Stromal cell of bone marrow (primary cell): ENCODE measurements at regions not wholly inside any gene's neighbourhood (a gene's known extent, or its start where the extent isn't known, plus 50 kb on each side); places are given as distances from the start of the nearest gene placed in this dataset.
"Not testable (repeated sequence)": the region's sequence is repeated elsewhere in the genome, so short reads cannot be mapped to it uniquely, and the experiment has no call there.

Experiments used
- DNase-seq: peaks from one replicate; pipeline ENCODE4 v3.0.0-alpha.2; 2012; ENCODE audit warnings: low read depth

DNA sequence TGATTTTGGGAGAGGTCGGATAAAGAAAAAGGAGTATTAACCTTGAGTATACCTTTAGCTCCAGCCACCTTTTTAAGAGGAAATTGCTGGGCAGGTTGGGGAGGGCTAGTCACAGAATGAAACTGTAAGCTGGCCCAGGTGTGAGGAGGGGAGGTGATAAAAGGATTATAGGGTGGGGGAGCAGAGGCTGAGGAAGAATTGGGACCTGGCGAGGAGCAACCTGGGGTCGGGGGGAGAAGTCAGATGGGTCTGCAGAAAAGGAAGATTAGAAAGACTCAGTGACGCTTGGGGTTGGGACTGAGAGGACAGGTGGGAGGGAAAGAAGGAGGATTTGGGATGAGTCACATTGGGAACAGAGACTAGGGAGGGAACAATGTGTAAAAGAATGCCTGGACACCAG, 1548.5 kb upstream of the WWC1 start:
- DNase-seq = not testable (repeated sequence)

DNA sequence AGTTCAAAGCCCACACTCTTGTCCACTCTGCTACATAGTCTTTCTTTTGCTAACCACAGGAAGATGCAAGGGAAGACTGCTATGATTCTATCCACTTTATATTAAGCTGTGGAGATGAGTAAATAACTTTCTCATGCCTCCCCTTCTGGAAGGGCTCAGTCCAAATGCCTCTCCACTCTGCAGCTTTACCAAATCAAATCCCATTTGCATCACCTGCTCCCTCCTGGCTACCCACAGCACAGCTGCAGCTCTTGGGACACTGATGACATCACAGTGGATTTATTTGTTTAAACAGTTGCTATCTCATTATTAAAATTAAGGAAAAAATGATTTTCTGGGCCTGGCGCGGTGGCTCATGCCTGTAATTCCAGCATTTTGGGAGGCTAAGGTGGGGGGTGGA, 1544.9 kb upstream of the WWC1 start:
- no peak for DNase-seq

DNA sequence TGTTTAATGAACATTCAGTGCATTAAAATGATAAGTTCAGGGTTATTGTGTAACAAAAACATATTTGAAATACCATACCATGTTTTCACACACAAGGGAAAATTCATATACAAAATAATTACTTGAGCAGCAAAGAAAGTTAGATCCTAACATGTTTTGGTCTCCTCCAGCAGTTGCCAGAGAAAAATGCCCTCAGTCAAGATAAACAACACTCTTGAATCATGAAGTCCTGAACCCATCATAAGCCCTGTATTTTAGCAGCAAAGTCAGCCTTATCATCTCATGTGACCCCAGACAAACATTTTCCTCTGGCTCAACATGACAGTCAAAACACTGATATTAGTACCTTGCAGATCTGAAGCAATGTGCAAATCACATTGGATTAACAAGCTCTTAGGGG, 1541.1 kb upstream of the WWC1 start:
- DNase-seq = no peak

DNA sequence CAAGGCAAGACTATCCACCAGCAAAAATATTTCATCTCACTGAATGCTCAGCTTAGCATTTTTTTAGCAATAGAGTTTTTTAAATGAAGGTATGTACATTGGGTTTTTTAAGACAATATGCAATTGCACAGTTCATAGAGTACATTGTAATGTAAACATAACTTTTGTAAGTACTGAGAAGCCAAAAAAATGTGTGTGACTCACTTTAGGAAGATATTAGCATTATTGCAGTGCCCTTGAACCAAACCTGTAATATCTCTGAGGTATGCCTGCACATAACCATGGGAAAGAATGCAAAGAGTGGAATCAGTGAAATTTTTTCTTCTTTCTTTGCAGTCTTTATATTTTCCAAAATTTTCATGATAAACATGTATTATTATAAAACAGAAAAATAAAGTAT, 1533.3 kb upstream of the WWC1 start:
- DNase-seq = no peak

DNA sequence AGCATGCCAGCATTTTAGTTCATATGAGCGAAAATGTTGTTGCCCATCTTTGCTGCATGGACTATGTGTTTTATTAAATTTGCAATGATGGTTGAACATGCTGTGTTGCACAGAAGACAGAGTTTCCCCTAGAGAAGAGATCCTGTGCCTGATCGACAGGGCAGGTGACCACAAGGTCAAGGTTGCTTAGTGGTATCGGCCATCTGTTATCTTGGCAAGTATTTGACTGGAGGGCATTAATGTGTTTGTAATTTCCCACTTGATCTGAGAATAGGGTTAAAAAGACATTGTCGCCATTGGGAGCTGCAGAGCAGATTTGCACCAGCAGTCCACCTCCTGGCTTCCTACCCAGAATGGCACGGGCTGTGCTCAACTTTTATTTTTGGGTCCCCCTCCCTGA, 1523.6 kb upstream of the WWC1 start:
- no peak for DNase-seq

DNA sequence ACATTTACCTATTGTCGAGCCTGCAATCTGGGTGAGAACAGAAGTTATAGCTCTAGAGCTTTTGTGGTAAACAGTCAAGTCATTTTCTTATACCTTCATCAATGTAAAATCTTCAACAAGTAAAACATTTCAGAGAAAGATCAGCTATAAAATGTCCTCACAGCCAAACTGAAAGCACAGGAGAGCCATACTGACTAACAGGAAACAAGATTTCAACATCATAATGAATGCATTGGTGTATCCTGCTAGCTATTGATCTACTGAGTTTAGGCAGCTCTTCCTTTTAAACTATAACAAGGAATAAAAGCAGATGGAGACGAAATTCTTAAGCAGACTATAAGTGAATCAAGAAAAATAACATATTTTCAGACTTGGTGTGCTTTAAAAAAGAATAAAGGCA, 1522.9 kb upstream of the WWC1 start:
- no peak for DNase-seq

DNA sequence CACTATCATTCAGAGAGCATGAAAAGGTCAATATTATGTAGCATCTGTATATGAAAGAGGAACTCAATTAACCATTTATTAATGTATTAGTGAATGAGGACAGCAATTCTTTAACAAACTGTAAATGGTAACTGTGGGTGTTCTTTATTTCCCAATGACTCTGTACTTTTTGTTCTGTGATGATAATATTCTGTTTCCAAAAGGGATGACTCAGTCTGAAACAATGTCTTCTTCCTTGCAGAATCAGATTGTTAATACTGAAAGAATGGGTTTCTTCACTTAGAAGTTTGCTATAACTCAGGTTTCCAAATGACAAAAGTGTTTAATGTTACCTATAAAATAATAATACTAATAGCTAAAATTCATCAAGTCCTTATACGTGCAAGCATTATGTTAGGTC, 1518.7 kb upstream of the WWC1 start:
- no peak for DNase-seq

DNA sequence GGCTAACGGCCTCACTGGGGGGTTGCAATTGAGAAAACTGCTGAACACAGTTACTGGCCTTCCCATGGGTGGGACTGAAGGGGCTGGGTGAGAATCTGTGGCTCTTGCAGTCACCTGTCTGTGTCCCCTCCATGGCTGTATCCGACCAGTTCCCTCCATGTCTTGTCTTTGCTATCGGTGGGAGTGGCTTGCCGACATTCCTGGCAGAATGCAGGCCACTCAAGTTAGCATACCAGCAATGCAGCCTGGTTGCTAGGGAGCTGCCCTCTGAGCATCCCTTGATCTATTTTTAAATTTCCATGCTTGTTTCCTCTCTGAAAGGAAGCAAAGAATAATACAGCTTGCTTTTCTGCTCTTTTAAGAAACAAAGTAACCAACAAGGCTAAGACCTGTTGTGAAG, 1509.7 kb upstream of the WWC1 start:
- DNase-seq = no peak

DNA sequence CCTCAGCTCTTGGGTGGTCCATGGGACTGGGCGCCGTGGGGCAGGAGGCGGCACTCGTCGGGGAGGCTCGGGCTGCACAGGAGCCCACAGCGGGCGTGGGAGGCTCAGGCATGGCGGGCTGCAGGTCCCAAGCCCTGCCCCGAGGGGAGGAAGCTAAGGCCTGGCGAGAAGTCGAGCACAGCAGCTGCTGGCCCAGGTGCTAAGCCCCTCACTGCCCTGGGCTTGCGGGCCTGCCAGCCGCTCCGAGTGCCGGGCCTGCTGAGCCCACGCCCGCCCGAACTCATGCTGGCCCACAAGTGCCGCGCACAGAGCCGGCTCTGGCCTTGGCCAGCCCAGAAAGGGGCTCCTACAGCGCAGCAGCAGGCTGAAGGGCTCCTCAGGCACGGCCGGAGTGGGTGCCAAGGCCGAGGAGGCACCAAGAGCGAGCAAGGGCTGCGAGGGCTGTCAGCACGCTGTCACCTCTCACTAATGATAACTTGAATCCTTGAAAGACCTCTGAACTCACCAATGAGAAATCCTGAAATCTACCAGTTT, 1506.8 kb upstream of the WWC1 start:
- no peak for DNase-seq

DNA sequence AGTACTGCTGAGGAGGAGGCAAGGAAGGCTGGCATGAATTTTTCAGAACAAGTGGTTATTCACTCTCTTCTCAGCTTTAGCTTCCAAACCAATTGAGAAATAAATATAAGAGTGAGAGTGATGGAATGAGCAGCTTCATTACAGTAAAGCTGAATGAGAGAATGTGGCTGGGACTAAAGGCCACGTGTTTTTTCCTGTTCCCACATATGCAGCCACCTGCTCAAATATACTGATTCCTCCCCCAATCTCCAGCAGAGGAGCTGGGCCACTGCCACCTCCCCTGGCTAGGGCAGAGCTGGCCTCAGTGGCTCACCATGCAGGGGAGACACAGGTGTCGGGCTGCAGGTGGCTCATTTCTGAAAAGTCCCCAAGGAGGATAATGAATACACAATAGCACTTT, 1505.3 kb upstream of the WWC1 start:
- no peak for DNase-seq

DNA sequence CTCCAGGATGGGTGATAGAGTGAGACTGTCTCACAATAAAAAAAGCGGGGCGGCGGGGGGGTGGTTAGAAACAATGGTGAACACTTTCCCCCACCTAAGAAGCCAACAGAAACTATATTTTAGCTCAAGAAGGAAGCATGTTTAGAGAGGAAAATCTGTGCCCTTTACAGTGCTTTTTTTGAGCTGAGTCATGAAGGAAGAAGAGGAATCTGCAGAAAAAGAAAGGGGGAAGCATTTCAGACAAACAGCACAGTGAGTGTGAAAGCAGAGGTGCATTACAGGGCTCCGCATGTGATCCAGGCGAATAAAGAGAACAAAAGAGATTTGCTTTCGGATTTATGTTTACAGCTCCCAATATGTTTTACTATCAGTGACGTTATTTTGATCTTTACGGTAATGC, 1504.6 kb upstream of the WWC1 start:
- no peak for DNase-seq

DNA sequence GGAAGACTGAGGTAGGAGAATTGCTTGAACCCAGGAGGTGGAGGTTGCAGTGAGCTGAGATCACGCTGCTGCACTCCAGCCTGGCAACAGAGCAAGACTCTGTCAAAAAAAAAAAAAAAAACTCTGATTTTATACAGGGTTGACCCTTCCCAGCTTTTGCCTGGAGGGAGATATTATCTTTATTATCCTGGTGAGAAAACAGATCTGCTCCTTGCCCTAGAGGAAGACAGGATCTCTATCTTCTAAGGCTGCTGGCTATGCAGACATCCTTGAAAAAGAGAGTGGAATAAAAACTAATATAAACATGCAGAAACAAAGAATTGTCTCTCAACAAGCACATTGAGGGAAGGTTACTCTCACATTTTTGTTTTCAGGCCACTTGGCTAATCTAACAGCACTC, 1503.4 kb upstream of the WWC1 start:
- no peak for DNase-seq

DNA sequence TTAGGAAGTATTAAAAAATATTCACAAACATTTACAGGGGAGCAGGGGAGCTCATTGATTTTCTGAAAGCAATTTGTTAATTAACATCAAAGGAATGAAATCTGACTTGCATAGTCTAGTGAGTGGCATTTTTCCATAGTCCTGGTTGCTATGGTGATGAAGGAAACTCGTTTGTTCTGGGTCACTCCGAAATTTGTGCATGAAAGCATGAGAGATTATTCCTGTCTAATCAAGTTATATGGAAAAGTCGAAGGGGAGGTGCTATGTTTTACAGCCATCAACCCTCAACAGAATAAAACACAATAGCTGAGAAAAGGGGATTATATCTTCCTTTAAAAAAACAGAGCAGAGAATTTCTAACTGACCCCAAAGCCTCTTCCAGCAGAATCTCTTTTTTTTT, 1495.7 kb upstream of the WWC1 start:
- DNase-seq = no peak

DNA sequence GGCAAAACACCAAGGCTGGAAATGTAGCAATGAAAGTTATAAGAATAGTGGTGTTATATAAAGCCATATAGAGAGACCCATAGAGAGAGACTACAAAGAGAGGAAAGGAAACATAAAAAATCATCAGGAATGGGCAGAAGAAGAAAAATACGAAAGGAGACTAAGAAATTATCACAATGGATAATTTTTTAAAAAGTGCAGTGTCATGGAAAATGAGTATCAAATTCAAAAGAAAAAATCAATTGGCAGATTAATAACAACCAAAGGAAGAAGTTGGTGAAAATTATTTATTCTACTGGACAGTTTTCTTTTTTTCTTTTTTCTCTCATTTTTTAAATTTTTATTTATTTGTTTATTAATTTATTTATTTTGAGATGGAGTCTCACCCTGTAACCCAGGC, 1488.4 kb upstream of the WWC1 start:
- DNase-seq = no peak

DNA sequence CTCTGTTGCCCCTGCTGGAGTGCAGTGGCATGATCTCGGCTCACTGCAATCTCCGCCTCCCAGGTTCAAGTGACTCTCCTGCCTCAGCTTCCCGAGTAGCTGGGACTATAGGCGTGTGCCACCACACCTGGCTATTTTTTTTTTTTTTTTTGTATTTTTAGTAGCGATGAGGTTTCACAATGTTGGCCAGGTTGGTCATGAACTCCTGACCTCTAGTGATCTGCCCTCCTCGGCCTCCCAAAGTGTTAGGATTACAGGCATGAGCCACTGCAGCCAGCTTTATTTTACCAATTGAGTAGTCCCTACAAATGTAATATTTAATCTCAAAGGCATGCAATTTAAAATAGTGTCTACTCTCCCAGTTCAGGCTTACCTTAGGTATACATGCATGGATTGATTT, 1487.2 kb upstream of the WWC1 start:
- not testable (repeated sequence) for DNase-seq

DNA sequence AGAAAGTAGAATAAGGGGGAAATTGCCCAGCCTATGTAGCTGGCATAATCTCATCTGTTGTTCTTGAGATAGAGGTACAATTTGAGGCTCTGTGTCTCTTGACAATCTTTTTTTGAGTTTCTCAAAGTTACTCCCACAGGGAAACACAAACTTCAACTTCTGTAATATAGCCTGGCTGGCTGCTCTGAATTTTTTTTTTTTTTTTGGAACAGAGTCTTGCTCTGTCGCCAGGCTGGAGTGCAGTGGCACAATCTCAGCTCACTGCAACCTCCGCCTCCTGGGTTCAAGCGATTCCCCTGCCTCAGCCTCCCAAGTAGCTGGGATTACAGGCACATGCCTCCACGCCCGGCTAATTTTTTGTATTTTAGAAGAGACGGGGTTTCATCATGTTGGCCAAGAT, 1486.8 kb upstream of the WWC1 start:
- not testable (repeated sequence) for DNase-seq

DNA sequence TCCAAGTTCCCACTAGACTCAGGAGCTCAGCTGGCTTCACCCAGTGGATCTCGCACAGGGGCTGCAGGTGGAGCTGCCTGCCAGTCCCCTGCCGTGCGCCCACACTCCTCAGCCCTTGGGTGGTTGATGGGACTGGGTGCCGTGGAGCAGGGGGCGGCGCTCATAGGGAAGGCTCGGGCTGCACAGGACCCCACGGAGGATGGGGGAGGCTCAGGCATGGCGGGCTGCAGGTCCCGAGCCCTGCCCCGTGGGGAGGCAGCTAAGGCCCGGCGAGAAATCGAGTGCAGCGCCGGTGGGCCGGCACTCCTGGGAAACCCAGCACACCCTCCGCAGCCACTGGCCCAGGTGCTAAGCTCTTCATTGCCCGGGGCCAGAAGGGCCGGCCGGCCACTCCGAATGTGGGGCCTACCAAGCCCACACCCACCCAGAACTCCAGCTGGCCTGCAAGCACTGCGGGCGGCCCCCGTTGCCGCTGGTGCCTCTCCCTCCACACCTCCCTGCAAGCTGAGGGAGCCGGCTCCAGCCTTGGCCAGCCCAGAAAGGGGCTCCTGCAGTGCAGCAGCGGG, 1481.3 kb upstream of the WWC1 start:
- not testable (repeated sequence) for DNase-seq

DNA sequence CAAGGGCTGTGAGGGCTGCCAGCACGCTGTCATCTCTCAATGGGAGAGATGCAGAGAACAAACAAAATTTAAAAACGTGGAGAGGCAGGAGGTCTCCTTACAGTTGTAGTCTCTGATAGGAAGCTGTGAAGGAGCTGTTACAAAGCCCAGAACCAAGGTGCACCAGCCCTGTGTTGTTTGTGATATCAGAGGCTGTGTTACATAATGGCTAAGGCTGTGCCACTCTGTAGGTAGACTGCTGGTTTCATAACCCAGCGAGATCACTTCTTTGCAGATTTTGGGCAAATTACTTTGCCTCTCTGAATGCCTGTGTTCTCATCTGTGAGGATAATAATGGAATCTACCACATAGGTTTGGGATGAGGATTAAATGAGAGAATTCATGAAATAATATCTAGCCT, 1480.7 kb upstream of the WWC1 start:
- DNase-seq = no peak

DNA sequence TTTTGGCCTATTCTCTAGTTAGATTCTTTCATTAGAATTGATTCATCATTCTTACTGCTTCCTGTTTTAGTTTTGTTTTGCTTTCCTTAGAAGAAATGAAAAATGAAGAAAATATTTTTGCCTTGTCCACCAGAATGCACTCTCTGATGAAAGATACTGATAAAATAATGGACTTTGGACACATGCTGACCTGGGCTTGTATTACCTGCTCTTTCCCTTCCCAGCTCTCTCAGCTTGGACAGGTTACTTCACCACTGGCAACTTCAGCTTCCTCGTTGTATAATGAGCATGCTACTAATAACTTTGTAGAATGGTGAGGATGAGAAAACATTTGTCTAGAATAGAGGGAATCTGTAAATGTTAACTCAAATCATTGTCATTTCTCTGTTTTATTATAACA, 1468.1 kb upstream of the WWC1 start:
- DNase-seq = no peak

DNA sequence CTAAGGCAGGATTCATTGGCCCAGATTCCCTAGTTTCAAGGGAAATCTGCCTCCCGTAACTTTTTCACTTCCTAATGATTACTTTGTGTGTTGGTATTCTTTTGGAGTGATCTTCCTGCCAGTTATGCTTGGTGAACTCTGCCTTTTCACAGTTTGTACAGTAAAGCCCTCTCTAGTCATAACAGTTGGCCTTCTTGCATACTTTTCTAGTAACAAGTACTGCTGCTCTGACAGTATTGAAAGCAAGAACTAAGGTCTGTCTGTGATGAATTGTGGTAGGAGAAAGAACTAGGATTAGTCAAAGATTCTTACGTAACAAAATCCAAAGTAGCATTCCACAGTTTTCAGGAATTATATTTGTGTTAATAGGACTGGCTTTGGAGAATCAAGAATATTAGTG, 1457.2 kb upstream of the WWC1 start:
- no peak for DNase-seq

DNA sequence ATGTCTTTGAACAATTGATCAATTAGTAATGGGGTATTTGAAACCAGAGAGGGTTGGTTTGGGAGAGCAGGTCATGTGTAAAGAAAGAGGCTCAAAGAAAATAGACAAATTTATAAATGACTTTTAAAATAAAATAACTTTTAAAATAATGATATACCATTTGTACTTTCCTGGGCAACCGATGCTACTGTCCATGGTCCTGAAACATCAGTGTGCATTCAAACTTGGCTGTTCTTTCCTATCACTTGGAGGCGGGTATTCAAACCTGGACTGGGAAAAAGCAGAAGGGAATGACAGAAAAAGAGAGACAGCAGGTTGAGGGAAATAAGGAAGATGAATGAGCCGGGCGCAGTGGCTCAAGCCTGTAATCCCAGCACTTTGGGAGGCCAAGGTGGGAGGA, 1446.4 kb upstream of the WWC1 start:
- DNase-seq = no peak

DNA sequence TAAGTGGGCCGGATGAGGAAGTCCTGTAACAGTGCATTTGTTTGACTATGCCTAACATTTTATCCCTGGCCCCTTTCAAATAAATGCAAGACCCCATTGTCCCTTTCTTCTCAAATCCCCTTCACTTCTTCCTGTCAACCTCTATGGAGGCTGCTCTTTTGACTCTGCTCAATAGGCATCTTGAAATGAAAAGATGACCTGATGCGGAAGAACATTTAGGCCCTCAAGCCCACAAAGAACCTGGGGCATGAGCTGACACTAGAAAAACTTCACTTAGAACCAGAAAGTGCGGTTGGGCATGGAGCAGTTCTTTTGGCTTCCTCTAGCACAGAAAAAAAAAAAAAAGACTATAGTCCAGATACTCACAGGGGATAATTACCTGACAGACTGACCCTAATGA, 1434.7 kb upstream of the WWC1 start:
- DNase-seq = no peak

DNA sequence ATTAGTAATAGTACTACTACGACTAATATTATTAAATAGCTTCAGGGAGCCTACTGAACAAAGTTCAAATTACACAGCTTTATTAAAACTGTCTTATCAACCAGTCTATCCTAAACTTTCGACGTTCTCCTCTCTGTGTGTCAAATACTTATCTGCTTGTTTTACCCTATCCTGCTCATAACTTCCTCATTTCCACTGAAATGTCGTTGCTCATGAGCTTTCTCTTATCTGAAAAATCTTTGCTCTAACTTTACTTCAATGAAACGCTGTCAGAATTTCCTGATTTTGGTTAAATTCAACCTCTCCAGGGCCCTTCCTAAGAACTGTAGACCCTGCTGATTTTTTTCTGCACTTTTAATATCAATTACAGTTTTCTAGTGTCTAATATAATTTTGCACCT, 1431.0 kb upstream of the WWC1 start:
- no peak for DNase-seq

DNA sequence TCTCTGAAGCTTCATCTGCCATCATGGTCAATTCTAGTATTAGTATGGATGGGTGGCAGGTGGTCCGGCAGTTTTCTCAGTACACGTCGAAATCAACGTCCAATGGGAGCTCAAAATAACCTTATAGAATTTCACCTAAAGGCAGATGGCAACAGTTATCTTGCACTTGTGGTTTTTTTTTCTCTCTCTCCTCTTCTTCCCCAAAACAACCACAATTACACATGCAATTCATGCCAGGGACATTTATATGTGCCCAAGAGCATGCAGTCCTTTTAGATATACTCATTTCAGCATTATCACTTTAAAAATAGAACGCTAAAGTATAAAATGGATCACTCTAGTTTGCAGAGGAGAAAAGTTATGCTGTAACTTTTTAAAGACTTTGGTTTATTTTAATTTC, 1428.9 kb upstream of the WWC1 start:
- no peak for DNase-seq

DNA sequence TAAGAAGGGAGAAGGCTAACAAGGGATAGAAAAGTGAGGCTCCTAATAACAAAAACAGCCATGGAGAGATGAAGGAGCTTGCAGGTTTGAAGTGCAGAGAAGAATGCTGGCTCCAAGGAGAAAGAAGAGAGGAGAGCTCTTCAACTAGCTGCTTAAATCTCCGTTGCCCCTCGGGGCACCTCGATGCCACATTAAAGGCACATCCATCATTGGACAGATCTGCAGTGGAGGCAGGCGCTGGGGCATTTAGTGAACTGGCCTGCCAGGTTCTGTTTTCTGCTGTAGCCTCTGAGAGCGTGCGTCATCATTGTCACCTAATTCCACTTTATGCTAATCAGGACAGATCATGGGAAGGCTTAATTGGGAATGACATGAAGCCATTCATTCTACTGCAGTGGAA, 1426.2 kb upstream of the WWC1 start:
- no peak for DNase-seq
